GM23338 (cell line): ENCODE measurements at regions not wholly inside any gene's neighbourhood (a gene's known extent, or its start where the extent isn't known, plus 50 kb on each side); places are given as distances from the start of the nearest gene placed in this dataset.

ENCODE experiments used
- ATAC-seq: fragments of 200-7000 bp; cut with Tn5 transposase; 3 replicates; pipeline ENCODE4 v1.9.1; 2020
- DNase-seq: peaks from one replicate; pipeline ENCODE4 v3.0.0-alpha.2; 2015; ENCODE audit warnings: low spot score
- H2AFZ ChIP-seq: fragments of 200-600 bp; sonication (generic); 2 replicates; pipeline ENCODE4 v1.8.0; 2016; ENCODE audit warnings: antibody characterized with exemption, mild to moderate bottlenecking, moderate library complexity
- H3F3A ChIP-seq: fragments of 200-600 bp; sonication (generic); replicated peaks from 2 replicates; pipeline ENCODE4 v1.8.0; 2017; ENCODE audit warnings: antibody characterized with exemption, mixed run types, low read depth
- H3K27ac ChIP-seq: fragments of 200-600 bp; sonication (generic); 2 replicates; pipeline ENCODE4 v1.6.1; 2016; ENCODE audit warnings: low read depth
- H3K27me3 ChIP-seq: fragments of 200-600 bp; sonication (generic); 2 replicates; pipeline ENCODE4 v1.8.0; 2016; ENCODE audit warnings: mild to moderate bottlenecking, mixed run types, moderate library complexity; ENCODE audit not compliant: insufficient read depth
- H3K36me3 ChIP-seq: fragments of 200-600 bp; sonication (generic); 2 replicates; pipeline ENCODE4 v1.8.0; 2016; ENCODE audit warnings: mild to moderate bottlenecking; ENCODE audit not compliant: insufficient read depth
- H3K4me1 ChIP-seq: fragments of 200-600 bp; sonication (generic); 2 replicates; pipeline ENCODE4 v1.8.0; 2016; ENCODE audit warnings: mild to moderate bottlenecking, moderate library complexity; ENCODE audit not compliant: insufficient read depth
- H3K4me2 ChIP-seq: fragments of 200-600 bp; sonication (generic); 2 replicates; pipeline ENCODE4 v1.7.1; 2017; ENCODE audit warnings: mixed run types
- H3K4me3 ChIP-seq: fragments of 200-600 bp; sonication (generic); 2 replicates; pipeline ENCODE4 v1.6.1; 2016; ENCODE audit warnings: mixed run types
- H3K79me2 ChIP-seq: fragments of 200-600 bp; sonication (generic); replicated peaks from 2 replicates; pipeline ENCODE4 v1.8.0; 2017; ENCODE audit warnings: mild to moderate bottlenecking; ENCODE audit not compliant: insufficient read depth
- H3K9me2 ChIP-seq: fragments of 200-600 bp; sonication (generic); 2 replicates; pipeline ENCODE4 v1.8.0; 2017; ENCODE audit not compliant: insufficient read depth
- H4K20me1 ChIP-seq: fragments of 200-600 bp; sonication (generic); replicated peaks from 2 replicates; pipeline ENCODE4 v1.8.0; 2017; ENCODE audit warnings: mild to moderate bottlenecking; ENCODE audit not compliant: insufficient read depth
- H3K27ac Mint-ChIP-seq: 2 replicates; pipeline ENCODE4 v1.8.0; 2020; ENCODE audit warnings: inconsistent platforms, mild to moderate bottlenecking, moderate library complexity, mixed read lengths
- H3K27me3 Mint-ChIP-seq: 3 replicates; pipeline ENCODE4 v1.8.0; 2022; ENCODE audit warnings: low read depth, mild to moderate bottlenecking, moderate library complexity, mixed read lengths, inconsistent platforms; ENCODE audit not compliant: insufficient read depth, poor library complexity
- H3K36me3 Mint-ChIP-seq: 3 replicates; pipeline ENCODE4 v1.8.0; 2021; ENCODE audit warnings: low read depth, mild to moderate bottlenecking, inconsistent platforms, moderate library complexity, mixed read lengths
- H3K4me1 Mint-ChIP-seq: 3 replicates; pipeline ENCODE4 v1.8.0; 2020; ENCODE audit warnings: mild to moderate bottlenecking, inconsistent platforms, mixed read lengths
- H3K4me3 Mint-ChIP-seq: 3 replicates; pipeline ENCODE4 v1.8.0; 2021; ENCODE audit warnings: moderate library complexity, mild to moderate bottlenecking, inconsistent platforms, mixed read lengths
- H3K9me3 Mint-ChIP-seq: 3 replicates; pipeline ENCODE4 v1.8.0; 2020; ENCODE audit warnings: moderate library complexity, mild to moderate bottlenecking, inconsistent platforms, mixed read lengths
- CREB1 ChIP-seq: fragments of 250-450 bp; sonication (Bioruptor Pico); IDR thresholded peaks from 2 replicates; pipeline ENCODE4 v1.5.0; 2020; ENCODE audit warnings: low read depth, mild to moderate bottlenecking, moderate library complexity
- JUNB ChIP-seq: IDR thresholded peaks from one replicate; pipeline ENCODE4 v1.6.1; 2016; ENCODE audit warnings: antibody characterized with exemption; ENCODE audit not compliant: unreplicated experiment
- STAT1 ChIP-seq: IDR thresholded peaks from one replicate; pipeline ENCODE4 v1.6.1; 2016; ENCODE audit warnings: antibody characterized with exemption; ENCODE audit not compliant: unreplicated experiment
- ZNF331 ChIP-seq: fragments of 250-450 bp; sonication (Bioruptor Pico); IDR thresholded peaks from 2 replicates; pipeline ENCODE4 v1.5.0; 2020; ENCODE audit warnings: low read depth, mild to moderate bottlenecking, moderate library complexity
- TF ChIP-seq, protein P1 (sequence below): fragments of 250-450 bp; sonication (Bioruptor Pico); IDR thresholded peaks from 2 replicates; pipeline ENCODE4 v1.5.0; 2020; ENCODE audit warnings: mild to moderate bottlenecking, moderate library complexity
- TF ChIP-seq, protein P2 (sequence below), 2 experiments: fragments of 200-600 bp in 1 of 2; sonication (generic) in 1 of 2; conservative IDR thresholded peaks; 2 replicates each; pipeline versions ENCODE4 v1.5.1 to v1.6.1; 2016 to 2017; ENCODE audit warnings: antibody characterized with exemption in 2 of 2, low read depth in 2 of 2, mild to moderate bottlenecking in 2 of 2, moderate library complexity in 1 of 2
- TF ChIP-seq, protein P3 (sequence below): IDR thresholded peaks from one replicate; pipeline ENCODE4 v1.6.1; 2018; ENCODE audit warnings: antibody characterized with exemption; ENCODE audit not compliant: unreplicated experiment

DNA sequence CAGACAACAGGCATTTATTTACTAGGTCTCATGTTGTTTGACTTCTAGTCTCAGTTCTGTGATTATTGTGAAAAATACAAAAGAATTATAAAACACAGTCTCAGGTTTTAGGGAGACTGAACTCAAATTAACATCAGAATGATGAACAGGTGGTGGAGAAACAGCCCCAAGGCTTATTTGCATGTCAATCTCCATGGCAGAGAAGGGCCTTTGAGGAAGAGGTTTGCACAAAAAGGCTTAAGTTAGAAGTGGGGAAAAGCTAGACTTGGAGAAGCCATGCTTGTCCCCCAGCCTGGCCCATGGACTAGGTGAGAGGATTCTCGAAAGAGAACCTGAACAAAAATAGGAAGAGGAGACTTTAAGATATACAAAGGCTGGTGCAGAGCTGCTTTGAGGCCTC is 183.3 kb downstream of the EDN1 start (continued):
- TF ChIP-seq, protein P1, sequence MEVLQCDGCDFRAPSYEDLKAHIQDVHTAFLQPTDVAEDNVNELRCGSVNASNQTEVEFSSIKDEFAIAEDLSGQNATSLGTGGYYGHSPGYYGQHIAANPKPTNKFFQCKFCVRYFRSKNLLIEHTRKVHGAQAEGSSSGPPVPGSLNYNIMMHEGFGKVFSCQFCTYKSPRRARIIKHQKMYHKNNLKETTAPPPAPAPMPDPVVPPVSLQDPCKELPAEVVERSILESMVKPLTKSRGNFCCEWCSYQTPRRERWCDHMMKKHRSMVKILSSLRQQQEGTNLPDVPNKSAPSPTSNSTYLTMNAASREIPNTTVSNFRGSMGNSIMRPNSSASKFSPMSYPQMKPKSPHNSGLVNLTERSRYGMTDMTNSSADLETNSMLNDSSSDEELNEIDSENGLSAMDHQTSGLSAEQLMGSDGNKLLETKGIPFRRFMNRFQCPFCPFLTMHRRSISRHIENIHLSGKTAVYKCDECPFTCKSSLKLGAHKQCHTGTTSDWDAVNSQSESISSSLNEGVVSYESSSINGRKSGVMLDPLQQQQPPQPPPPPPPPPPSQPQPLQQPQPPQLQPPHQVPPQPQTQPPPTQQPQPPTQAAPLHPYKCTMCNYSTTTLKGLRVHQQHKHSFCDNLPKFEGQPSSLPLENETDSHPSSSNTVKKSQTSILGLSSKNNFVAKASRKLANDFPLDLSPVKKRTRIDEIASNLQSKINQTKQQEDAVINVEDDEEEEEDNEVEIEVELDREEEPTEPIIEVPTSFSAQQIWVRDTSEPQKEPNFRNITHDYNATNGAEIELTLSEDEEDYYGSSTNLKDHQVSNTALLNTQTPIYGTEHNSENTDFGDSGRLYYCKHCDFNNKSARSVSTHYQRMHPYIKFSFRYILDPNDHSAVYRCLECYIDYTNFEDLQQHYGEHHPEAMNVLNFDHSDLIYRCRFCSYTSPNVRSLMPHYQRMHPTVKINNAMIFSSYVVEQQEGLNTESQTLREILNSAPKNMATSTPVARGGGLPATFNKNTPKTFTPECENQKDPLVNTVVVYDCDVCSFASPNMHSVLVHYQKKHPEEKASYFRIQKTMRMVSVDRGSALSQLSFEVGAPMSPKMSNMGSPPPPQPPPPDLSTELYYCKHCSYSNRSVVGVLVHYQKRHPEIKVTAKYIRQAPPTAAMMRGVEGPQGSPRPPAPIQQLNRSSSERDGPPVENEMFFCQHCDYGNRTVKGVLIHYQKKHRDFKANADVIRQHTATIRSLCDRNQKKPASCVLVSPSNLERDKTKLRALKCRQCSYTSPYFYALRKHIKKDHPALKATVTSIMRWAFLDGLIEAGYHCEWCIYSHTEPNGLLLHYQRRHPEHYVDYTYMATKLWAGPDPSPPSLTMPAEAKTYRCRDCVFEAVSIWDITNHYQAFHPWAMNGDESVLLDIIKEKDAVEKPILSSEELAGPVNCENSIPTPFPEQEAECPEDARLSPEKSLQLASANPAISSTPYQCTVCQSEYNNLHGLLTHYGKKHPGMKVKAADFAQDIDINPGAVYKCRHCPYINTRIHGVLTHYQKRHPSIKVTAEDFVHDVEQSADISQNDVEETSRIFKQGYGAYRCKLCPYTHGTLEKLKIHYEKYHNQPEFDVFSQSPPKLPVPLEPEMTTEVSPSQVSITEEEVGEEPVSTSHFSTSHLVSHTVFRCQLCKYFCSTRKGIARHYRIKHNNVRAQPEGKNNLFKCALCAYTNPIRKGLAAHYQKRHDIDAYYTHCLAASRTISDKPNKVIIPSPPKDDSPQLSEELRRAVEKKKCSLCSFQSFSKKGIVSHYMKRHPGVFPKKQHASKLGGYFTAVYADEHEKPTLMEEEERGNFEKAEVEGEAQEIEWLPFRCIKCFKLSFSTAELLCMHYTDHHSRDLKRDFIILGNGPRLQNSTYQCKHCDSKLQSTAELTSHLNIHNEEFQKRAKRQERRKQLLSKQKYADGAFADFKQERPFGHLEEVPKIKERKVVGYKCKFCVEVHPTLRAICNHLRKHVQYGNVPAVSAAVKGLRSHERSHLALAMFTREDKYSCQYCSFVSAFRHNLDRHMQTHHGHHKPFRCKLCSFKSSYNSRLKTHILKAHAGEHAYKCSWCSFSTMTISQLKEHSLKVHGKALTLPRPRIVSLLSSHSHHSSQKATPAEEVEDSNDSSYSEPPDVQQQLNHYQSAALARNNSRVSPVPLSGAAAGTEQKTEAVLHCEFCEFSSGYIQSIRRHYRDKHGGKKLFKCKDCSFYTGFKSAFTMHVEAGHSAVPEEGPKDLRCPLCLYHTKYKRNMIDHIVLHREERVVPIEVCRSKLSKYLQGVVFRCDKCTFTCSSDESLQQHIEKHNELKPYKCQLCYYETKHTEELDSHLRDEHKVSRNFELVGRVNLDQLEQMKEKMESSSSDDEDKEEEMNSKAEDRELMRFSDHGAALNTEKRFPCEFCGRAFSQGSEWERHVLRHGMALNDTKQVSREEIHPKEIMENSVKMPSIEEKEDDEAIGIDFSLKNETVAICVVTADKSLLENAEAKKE (CRISPR knock-in tag), result peak; percentile 32; the same call in 1 of the 2 replicates
- no peak for TF ChIP-seq ZNF331 (CRISPR knock-in tag)

DNA sequence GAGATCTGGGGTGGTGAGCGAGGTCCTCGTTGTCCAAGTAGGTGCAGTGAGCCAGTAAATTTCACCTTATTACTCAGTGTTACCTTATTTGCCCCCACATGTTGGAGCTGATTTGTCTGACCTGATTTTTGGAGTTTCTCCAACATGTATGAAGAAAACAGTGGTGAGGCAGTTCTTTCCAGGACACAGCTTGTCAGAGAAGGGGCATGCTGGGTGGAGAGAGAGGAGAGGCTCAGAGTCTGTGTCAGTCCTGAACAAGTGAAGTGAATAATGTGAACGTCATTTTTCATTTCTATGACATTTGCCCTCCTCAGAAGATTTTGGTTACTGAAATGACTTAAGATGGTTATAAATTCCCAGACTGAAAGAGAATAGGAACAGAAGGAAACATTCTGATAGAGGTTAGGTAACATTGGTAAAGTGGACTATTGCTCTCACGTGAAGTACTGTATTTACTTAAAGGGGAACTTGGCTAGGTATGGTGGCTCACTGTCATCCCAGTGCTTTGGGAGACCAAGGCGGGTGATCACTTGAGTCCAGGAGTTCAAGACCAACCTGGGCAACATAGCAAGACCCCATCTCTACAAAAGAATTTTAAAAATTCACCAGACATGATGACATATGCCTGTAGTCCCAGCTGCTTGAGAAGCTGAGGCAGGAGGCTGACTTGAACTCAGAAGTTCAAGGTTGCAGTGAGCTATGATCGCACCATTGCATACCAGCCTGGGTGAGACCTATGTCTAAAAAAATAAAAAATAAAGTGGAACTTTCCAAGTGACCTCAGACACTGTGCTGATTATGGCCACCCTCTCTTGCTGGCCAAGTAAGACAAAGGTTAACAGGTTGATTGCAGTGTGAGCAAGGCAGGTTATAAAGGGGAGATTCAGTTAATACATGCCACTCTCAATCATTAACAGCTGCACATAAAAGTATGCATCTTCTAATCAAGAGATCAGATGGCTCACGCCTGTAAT is 184.3 kb downstream of the EDN1 start:
- no peak for TF ChIP-seq CREB1
- TF ChIP-seq STAT1, result no peak
- TF ChIP-seq, protein P2, sequence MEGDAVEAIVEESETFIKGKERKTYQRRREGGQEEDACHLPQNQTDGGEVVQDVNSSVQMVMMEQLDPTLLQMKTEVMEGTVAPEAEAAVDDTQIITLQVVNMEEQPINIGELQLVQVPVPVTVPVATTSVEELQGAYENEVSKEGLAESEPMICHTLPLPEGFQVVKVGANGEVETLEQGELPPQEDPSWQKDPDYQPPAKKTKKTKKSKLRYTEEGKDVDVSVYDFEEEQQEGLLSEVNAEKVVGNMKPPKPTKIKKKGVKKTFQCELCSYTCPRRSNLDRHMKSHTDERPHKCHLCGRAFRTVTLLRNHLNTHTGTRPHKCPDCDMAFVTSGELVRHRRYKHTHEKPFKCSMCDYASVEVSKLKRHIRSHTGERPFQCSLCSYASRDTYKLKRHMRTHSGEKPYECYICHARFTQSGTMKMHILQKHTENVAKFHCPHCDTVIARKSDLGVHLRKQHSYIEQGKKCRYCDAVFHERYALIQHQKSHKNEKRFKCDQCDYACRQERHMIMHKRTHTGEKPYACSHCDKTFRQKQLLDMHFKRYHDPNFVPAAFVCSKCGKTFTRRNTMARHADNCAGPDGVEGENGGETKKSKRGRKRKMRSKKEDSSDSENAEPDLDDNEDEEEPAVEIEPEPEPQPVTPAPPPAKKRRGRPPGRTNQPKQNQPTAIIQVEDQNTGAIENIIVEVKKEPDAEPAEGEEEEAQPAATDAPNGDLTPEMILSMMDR (conservative IDR thresholded peaks at IDR 0.05; ENCODE audit: low read depth in 2 of 2), result no peak
- no peak for TF ChIP-seq JUNB
- no peak for TF ChIP-seq ZNF331 (CRISPR knock-in tag)
- TF ChIP-seq, protein P3, sequence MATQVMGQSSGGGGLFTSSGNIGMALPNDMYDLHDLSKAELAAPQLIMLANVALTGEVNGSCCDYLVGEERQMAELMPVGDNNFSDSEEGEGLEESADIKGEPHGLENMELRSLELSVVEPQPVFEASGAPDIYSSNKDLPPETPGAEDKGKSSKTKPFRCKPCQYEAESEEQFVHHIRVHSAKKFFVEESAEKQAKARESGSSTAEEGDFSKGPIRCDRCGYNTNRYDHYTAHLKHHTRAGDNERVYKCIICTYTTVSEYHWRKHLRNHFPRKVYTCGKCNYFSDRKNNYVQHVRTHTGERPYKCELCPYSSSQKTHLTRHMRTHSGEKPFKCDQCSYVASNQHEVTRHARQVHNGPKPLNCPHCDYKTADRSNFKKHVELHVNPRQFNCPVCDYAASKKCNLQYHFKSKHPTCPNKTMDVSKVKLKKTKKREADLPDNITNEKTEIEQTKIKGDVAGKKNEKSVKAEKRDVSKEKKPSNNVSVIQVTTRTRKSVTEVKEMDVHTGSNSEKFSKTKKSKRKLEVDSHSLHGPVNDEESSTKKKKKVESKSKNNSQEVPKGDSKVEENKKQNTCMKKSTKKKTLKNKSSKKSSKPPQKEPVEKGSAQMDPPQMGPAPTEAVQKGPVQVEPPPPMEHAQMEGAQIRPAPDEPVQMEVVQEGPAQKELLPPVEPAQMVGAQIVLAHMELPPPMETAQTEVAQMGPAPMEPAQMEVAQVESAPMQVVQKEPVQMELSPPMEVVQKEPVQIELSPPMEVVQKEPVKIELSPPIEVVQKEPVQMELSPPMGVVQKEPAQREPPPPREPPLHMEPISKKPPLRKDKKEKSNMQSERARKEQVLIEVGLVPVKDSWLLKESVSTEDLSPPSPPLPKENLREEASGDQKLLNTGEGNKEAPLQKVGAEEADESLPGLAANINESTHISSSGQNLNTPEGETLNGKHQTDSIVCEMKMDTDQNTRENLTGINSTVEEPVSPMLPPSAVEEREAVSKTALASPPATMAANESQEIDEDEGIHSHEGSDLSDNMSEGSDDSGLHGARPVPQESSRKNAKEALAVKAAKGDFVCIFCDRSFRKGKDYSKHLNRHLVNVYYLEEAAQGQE, result no peak
- Mint-ChIP-seq H3K27ac (no peak overlapping the region), H3K4me3 (no peak overlapping the region), H3K27me3 (peaks cover 4% of the 10 kb centered on the region), H3K4me1 (peaks cover 12% of the 10 kb centered on the region), H3K36me3 (no peaks in the 10 kb centered on the region; the same call in 2 of the 3 replicates), H3K9me3 (peaks cover 5% of the 10 kb centered on the region; the same call in 2 of the 3 replicates)
- H3K27ac ChIP-seq, result no peak overlapping the region
- no peak for DNase-seq
- H3F3A ChIP-seq, result no peaks in the 10 kb centered on the region
- no peaks in the 10 kb centered on the region for H3K36me3 ChIP-seq
- no peaks in the 10 kb centered on the region; the same call in 1 of the 2 replicates for H3K4me1 ChIP-seq
- no peaks in the 10 kb centered on the region for H3K27me3 ChIP-seq
- peaks cover 13% of the 10 kb centered on the region for H3K9me2 ChIP-seq
- H2AFZ ChIP-seq, result no peak overlapping the region
- H4K20me1 ChIP-seq, result no peaks in the 10 kb centered on the region
- no peak for ATAC-seq
- no peak overlapping the region for H3K4me3 ChIP-seq
- H3K4me2 ChIP-seq, result no peak overlapping the region; the same call in 1 of the 2 replicates
- no peaks in the 10 kb centered on the region for H3K79me2 ChIP-seq
